ENCODE measurements at regions not wholly inside any gene's neighbourhood (a gene's known extent, or its start where the extent isn't known, plus 50 kb on each side); places are given as distances from the start of the nearest gene placed in this dataset.
A peak's percentile ranks its signal among the peaks of the same experiment; 100 is the strongest.

DNA sequence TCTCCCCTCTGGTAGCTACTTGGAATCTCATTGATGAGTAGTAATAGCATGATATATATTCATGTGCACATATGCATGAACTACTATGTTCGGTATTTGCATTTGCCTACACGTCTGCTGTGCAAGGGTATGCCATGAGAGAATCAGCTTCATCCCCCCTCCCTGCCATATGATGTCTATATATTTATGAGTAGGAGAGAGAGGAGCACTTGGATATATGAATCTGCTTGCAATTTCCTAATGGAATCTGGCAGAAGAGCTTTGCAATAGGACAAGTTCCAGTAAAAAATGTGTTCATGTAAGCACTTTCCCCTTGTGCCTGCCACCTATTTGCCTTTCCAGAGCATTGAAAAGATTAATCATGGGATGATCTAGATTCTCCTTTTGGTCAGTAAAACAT, 76.2 kb upstream of the BACH2 start:
- DNase-seq (ENCODE audit: low spot score): no peak
- TF ChIP-seq, protein P1, sequence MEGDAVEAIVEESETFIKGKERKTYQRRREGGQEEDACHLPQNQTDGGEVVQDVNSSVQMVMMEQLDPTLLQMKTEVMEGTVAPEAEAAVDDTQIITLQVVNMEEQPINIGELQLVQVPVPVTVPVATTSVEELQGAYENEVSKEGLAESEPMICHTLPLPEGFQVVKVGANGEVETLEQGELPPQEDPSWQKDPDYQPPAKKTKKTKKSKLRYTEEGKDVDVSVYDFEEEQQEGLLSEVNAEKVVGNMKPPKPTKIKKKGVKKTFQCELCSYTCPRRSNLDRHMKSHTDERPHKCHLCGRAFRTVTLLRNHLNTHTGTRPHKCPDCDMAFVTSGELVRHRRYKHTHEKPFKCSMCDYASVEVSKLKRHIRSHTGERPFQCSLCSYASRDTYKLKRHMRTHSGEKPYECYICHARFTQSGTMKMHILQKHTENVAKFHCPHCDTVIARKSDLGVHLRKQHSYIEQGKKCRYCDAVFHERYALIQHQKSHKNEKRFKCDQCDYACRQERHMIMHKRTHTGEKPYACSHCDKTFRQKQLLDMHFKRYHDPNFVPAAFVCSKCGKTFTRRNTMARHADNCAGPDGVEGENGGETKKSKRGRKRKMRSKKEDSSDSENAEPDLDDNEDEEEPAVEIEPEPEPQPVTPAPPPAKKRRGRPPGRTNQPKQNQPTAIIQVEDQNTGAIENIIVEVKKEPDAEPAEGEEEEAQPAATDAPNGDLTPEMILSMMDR (IDR thresholded peaks at IDR 0.05; ENCODE audit: borderline replicate concordance, control extremely low read depth, extremely low read depth, insufficient read depth, missing control alignments): no peak
- in situ Hi-C loops (cut with MboI; ENCODE audit: low sequenced_read_pairs, unreplicated experiment): no loop called here

DNA sequence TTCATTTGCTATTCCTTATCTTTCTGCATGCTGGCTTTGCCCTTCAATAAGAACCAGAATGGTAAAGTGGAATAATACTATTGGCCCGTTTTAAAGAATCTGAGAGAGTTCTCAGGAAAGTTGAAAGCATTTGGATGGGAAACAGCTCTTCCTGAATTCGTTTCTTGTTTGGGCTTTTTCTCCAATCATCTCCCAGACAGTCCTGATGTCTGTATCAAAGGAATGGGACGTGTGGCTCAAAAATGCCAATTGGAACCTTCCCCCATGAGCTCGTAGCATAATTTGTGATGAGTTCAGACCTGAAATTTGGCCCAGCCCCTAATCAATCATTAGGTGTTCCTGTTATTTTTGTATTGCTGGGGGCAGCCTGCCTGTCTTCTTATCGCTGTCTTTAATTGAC, 75.8 kb upstream of the BACH2 start:
- in situ Hi-C loops (cut with MboI; ENCODE audit: low sequenced_read_pairs, unreplicated experiment): no loop called here
- TF ChIP-seq, protein P1 (IDR thresholded peaks at IDR 0.05; ENCODE audit: borderline replicate concordance, control extremely low read depth, extremely low read depth, insufficient read depth, missing control alignments): no peak
- DNase-seq (ENCODE audit: low spot score): no peak

DNA sequence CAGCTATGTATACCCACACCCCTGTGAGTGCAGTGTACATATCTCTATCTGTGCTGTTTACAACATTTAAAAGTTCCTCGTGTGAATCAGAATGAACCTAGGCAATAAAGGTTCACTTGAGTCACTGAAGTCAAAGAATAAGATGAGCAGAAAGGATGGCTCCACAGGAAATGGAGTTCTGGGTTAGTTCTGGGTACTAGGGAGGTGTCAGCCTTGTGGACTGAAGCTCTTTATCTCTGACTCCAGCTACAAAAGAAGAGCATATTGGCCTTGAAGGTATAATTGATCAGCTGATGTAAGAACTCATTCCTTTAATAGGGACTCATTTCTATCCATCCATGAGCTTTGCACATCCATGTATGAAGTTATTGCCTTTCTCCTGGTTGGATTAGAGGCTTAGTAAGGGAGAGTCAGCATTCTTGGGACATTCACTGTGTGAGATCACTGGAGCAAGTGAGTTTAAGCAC, 73.9 kb upstream of the BACH2 start:
- TF ChIP-seq, protein P1 (IDR thresholded peaks at IDR 0.05; ENCODE audit: borderline replicate concordance, control extremely low read depth, extremely low read depth, insufficient read depth, missing control alignments): no peak
- in situ Hi-C loops (cut with MboI; ENCODE audit: low sequenced_read_pairs, unreplicated experiment): no loop called here
- no peak for DNase-seq (ENCODE audit: low spot score)

DNA sequence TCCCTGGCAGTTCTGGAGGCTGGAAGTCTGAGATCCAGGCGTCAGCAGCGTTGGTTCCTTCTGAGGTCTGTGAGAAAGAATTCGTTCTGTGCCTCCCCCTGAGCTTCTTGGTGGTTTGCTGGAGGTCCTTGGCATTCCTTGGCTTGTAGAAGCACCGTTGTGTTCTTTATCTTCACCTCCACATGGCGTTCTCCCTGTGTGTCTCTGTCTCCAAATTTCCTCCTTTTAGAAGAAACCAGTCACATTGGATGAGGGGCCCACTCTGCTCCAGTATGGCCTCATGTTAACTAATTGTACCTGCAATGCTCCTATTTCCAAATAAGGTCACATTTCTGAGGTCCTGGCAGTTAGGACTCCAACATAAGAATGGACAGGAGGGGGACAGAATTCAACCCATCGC, 73.0 kb upstream of the BACH2 start:
- in situ Hi-C loops (cut with MboI; ENCODE audit: low sequenced_read_pairs, unreplicated experiment): no loop called here
- DNase-seq (ENCODE audit: low spot score): no peak
- TF ChIP-seq, protein P1 (IDR thresholded peaks at IDR 0.05; ENCODE audit: borderline replicate concordance, control extremely low read depth, extremely low read depth, insufficient read depth, missing control alignments): no peak

DNA sequence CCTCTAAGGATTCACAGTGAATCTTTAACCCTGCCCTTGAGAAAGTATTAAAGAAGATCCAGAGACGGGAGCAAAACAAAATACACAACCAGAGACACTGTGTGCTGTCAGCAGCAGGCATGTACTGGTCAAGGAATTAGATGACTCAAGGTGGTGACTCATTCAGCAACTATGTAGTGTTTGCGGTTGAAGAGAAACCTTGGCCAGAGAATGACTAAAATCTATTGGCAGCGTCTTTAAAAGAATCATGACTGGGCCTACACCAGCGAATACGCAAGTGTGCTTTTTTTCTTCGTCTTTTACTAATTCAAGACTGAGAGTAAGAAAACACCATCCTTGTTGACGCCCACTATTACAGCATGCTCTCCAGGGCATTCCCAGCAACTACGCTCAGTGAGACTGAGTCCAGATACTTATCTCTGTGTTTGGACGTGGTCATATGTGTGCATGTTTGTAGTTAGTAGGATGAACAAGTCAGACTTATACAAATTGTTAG, 72.4 kb upstream of the BACH2 start:
- in situ Hi-C loops (cut with MboI; ENCODE audit: low sequenced_read_pairs, unreplicated experiment): no loop called here
- peak; percentile 68 for DNase-seq (ENCODE audit: low spot score)
- TF ChIP-seq, protein P1 (IDR thresholded peaks at IDR 0.05; ENCODE audit: borderline replicate concordance, control extremely low read depth, extremely low read depth, insufficient read depth, missing control alignments): no peak

DNA sequence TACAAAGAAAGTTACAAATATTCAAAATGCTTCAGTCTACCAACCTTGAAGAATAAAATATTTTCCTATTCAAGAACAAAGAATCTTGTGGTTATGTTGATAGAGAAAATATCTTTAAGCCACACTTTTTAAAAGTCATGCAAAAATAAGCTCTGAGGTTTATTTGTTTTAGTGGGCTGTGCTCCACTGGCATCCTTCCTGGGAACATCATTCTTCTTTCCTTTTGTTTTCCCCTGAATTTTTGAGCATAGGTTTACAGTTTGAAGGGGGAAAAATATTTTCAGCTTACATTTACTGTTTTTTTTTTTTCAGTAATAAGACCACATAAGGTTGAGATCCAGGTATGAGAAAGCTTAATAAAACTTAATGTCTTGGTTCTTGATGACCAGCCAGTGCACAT, 72.0 kb upstream of the BACH2 start:
- TF ChIP-seq, protein P1 (IDR thresholded peaks at IDR 0.05; ENCODE audit: borderline replicate concordance, control extremely low read depth, extremely low read depth, insufficient read depth, missing control alignments): no peak
- in situ Hi-C loops (cut with MboI; ENCODE audit: low sequenced_read_pairs, unreplicated experiment): no loop called here
- DNase-seq (ENCODE audit: low spot score): no peak

DNA sequence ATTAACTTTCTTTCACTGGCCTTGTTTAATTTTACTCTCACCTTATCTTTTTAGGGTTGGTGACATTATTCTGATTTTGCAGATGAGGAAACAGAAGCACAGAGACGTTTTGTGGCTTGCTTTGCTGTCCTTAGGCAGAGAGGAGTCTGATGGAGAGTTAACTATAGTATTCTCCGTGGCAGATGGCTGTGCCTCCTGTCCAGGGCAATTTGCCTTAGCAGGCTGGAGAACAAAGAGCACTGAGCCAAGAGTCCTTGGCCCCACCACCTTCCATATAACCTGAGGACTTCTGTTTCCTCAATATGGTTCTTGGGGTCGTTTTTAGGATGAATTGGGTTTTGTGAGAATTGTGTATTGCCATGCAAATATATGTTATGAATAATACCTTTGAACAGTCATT, 71.4 kb upstream of the BACH2 start:
- in situ Hi-C loops (cut with MboI; ENCODE audit: low sequenced_read_pairs, unreplicated experiment): no loop called here
- DNase-seq (ENCODE audit: low spot score): no peak

More for the DNA sequence above, 71.4 kb upstream of the BACH2 start:
- TF ChIP-seq, protein P1 (IDR thresholded peaks at IDR 0.05; ENCODE audit: borderline replicate concordance, control extremely low read depth, extremely low read depth, insufficient read depth, missing control alignments): no peak
